GM23338 (cell line): ENCODE measurements at regions not wholly inside any gene's neighbourhood (a gene's known extent, or its start where the extent isn't known, plus 50 kb on each side); places are given as distances from the start of the nearest gene placed in this dataset.

ENCODE experiments used
- ATAC-seq: fragments of 200-7000 bp; cut with Tn5 transposase; 3 replicates; pipeline ENCODE4 v1.9.1; 2020
- DNase-seq: peaks from one replicate; pipeline ENCODE4 v3.0.0-alpha.2; 2015; ENCODE audit warnings: low spot score
- H2AFZ ChIP-seq: fragments of 200-600 bp; sonication (generic); 2 replicates; pipeline ENCODE4 v1.8.0; 2016; ENCODE audit warnings: antibody characterized with exemption, mild to moderate bottlenecking, moderate library complexity
- H3F3A ChIP-seq: fragments of 200-600 bp; sonication (generic); replicated peaks from 2 replicates; pipeline ENCODE4 v1.8.0; 2017; ENCODE audit warnings: antibody characterized with exemption, mixed run types, low read depth
- H3K27ac ChIP-seq: fragments of 200-600 bp; sonication (generic); 2 replicates; pipeline ENCODE4 v1.6.1; 2016; ENCODE audit warnings: low read depth
- H3K27me3 ChIP-seq: fragments of 200-600 bp; sonication (generic); 2 replicates; pipeline ENCODE4 v1.8.0; 2016; ENCODE audit warnings: mild to moderate bottlenecking, mixed run types, moderate library complexity; ENCODE audit not compliant: insufficient read depth
- H3K36me3 ChIP-seq: fragments of 200-600 bp; sonication (generic); 2 replicates; pipeline ENCODE4 v1.8.0; 2016; ENCODE audit warnings: mild to moderate bottlenecking; ENCODE audit not compliant: insufficient read depth
- H3K4me1 ChIP-seq: fragments of 200-600 bp; sonication (generic); 2 replicates; pipeline ENCODE4 v1.8.0; 2016; ENCODE audit warnings: mild to moderate bottlenecking, moderate library complexity; ENCODE audit not compliant: insufficient read depth
- H3K4me2 ChIP-seq: fragments of 200-600 bp; sonication (generic); 2 replicates; pipeline ENCODE4 v1.7.1; 2017; ENCODE audit warnings: mixed run types
- H3K4me3 ChIP-seq: fragments of 200-600 bp; sonication (generic); 2 replicates; pipeline ENCODE4 v1.6.1; 2016; ENCODE audit warnings: mixed run types
- H3K79me2 ChIP-seq: fragments of 200-600 bp; sonication (generic); replicated peaks from 2 replicates; pipeline ENCODE4 v1.8.0; 2017; ENCODE audit warnings: mild to moderate bottlenecking; ENCODE audit not compliant: insufficient read depth
- H3K9me2 ChIP-seq: fragments of 200-600 bp; sonication (generic); 2 replicates; pipeline ENCODE4 v1.8.0; 2017; ENCODE audit not compliant: insufficient read depth
- H4K20me1 ChIP-seq: fragments of 200-600 bp; sonication (generic); replicated peaks from 2 replicates; pipeline ENCODE4 v1.8.0; 2017; ENCODE audit warnings: mild to moderate bottlenecking; ENCODE audit not compliant: insufficient read depth
- H3K27ac Mint-ChIP-seq: 2 replicates; pipeline ENCODE4 v1.8.0; 2020; ENCODE audit warnings: inconsistent platforms, mild to moderate bottlenecking, moderate library complexity, mixed read lengths
- H3K27me3 Mint-ChIP-seq: 3 replicates; pipeline ENCODE4 v1.8.0; 2022; ENCODE audit warnings: low read depth, mild to moderate bottlenecking, moderate library complexity, mixed read lengths, inconsistent platforms; ENCODE audit not compliant: insufficient read depth, poor library complexity
- H3K36me3 Mint-ChIP-seq: 3 replicates; pipeline ENCODE4 v1.8.0; 2021; ENCODE audit warnings: low read depth, mild to moderate bottlenecking, inconsistent platforms, moderate library complexity, mixed read lengths
- H3K4me1 Mint-ChIP-seq: 3 replicates; pipeline ENCODE4 v1.8.0; 2020; ENCODE audit warnings: mild to moderate bottlenecking, inconsistent platforms, mixed read lengths
- H3K4me3 Mint-ChIP-seq: 3 replicates; pipeline ENCODE4 v1.8.0; 2021; ENCODE audit warnings: moderate library complexity, mild to moderate bottlenecking, inconsistent platforms, mixed read lengths
- H3K9me3 Mint-ChIP-seq: 3 replicates; pipeline ENCODE4 v1.8.0; 2020; ENCODE audit warnings: moderate library complexity, mild to moderate bottlenecking, inconsistent platforms, mixed read lengths
- CREB1 ChIP-seq: fragments of 250-450 bp; sonication (Bioruptor Pico); IDR thresholded peaks from 2 replicates; pipeline ENCODE4 v1.5.0; 2020; ENCODE audit warnings: low read depth, mild to moderate bottlenecking, moderate library complexity
- CTCF ChIP-seq, 2 experiments: fragments of 200-600 bp in 1 of 2; sonication (generic) in 1 of 2; conservative IDR thresholded peaks; 2 replicates each; pipeline versions ENCODE4 v1.5.1 to v1.6.1; 2016 to 2017; ENCODE audit warnings: antibody characterized with exemption in 2 of 2, low read depth in 2 of 2, mild to moderate bottlenecking in 2 of 2, moderate library complexity in 1 of 2
- ETS1 ChIP-seq: IDR thresholded peaks from 2 replicates; pipeline ENCODE4 v1.6.1; 2016; ENCODE audit warnings: antibody characterized with exemption
- EZH2 ChIP-seq: fragments of 200-600 bp; sonication (generic); IDR thresholded peaks from one replicate; pipeline ENCODE4 v1.8.0; 2017; ENCODE audit warnings: antibody characterized with exemption, mild to moderate bottlenecking, low read depth; ENCODE audit not compliant: unreplicated experiment
- EZH2phosphoT487 ChIP-seq: fragments of 200-600 bp; sonication (generic); IDR thresholded peaks from one replicate; pipeline ENCODE4 v1.8.1; 2018; ENCODE audit warnings: antibody characterized with exemption; ENCODE audit not compliant: unreplicated experiment
- JUNB ChIP-seq: IDR thresholded peaks from one replicate; pipeline ENCODE4 v1.6.1; 2016; ENCODE audit warnings: antibody characterized with exemption; ENCODE audit not compliant: unreplicated experiment
- NANOG ChIP-seq: IDR thresholded peaks from 2 replicates; pipeline ENCODE4 v1.6.1; 2016; ENCODE audit warnings: antibody characterized with exemption, borderline replicate concordance
- POLR2AphosphoS5 ChIP-seq: IDR thresholded peaks from 2 replicates; pipeline ENCODE4 v1.6.1; 2016; ENCODE audit warnings: antibody characterized with exemption, low read depth
- STAT1 ChIP-seq: IDR thresholded peaks from one replicate; pipeline ENCODE4 v1.6.1; 2016; ENCODE audit warnings: antibody characterized with exemption; ENCODE audit not compliant: unreplicated experiment
- ZNF114 ChIP-seq: fragments of 250-450 bp; sonication (Bioruptor Pico); IDR thresholded peaks from 2 replicates; pipeline ENCODE4 v1.5.0; 2020; ENCODE audit warnings: mild to moderate bottlenecking, moderate library complexity
- ZNF331 ChIP-seq: fragments of 250-450 bp; sonication (Bioruptor Pico); IDR thresholded peaks from 2 replicates; pipeline ENCODE4 v1.5.0; 2020; ENCODE audit warnings: low read depth, mild to moderate bottlenecking, moderate library complexity
- TF ChIP-seq, protein P1 (sequence below): fragments of 250-450 bp; sonication (Bioruptor Pico); IDR thresholded peaks from 2 replicates; pipeline ENCODE4 v1.5.0; 2020; ENCODE audit warnings: mild to moderate bottlenecking, moderate library complexity
- TF ChIP-seq, protein P2 (sequence below): IDR thresholded peaks from one replicate; pipeline ENCODE4 v1.6.1; 2018; ENCODE audit warnings: antibody characterized with exemption; ENCODE audit not compliant: unreplicated experiment

GRCh38 chr15:54836052-54836795 lies 360.5 kb downstream of the RSL24D1 start:
- no peak overlapping the region for H3K27ac ChIP-seq
- no peak overlapping the region for H3K4me3 ChIP-seq
- H4K20me1 ChIP-seq, result no peaks in the 10 kb centered on the region
- no peaks in the 10 kb centered on the region for H3K4me1 ChIP-seq
- H3K4me2 ChIP-seq, result no peak overlapping the region
- H3K4me1 Mint-ChIP-seq, result peaks cover 13% of the 10 kb centered on the region; the same call in 2 of the 3 replicates
- H3K9me3 Mint-ChIP-seq, result peaks cover 50% of the 10 kb centered on the region
- 0 out of 2 replicates have a peak, but pooled peaks cover 9% of the 10 kb centered on the region for H3K36me3 ChIP-seq
- ATAC-seq (no peak), DNase-seq (no peak)
- TF ChIP-seq ZNF331 (CRISPR knock-in tag) (no peak), STAT1 (no peak), NANOG (no peak), ZNF114 (CRISPR knock-in tag) (no peak), EZH2phosphoT487 (no peak), CREB1 (CRISPR knock-in tag) (no peak), ETS1 (no peak), CTCF (conservative IDR thresholded peaks at IDR 0.05; ENCODE audit: low read depth in 2 of 2) (no peak), POLR2AphosphoS5 (no peak), JUNB (no peak), EZH2 (no peak)
- TF ChIP-seq, protein P1, sequence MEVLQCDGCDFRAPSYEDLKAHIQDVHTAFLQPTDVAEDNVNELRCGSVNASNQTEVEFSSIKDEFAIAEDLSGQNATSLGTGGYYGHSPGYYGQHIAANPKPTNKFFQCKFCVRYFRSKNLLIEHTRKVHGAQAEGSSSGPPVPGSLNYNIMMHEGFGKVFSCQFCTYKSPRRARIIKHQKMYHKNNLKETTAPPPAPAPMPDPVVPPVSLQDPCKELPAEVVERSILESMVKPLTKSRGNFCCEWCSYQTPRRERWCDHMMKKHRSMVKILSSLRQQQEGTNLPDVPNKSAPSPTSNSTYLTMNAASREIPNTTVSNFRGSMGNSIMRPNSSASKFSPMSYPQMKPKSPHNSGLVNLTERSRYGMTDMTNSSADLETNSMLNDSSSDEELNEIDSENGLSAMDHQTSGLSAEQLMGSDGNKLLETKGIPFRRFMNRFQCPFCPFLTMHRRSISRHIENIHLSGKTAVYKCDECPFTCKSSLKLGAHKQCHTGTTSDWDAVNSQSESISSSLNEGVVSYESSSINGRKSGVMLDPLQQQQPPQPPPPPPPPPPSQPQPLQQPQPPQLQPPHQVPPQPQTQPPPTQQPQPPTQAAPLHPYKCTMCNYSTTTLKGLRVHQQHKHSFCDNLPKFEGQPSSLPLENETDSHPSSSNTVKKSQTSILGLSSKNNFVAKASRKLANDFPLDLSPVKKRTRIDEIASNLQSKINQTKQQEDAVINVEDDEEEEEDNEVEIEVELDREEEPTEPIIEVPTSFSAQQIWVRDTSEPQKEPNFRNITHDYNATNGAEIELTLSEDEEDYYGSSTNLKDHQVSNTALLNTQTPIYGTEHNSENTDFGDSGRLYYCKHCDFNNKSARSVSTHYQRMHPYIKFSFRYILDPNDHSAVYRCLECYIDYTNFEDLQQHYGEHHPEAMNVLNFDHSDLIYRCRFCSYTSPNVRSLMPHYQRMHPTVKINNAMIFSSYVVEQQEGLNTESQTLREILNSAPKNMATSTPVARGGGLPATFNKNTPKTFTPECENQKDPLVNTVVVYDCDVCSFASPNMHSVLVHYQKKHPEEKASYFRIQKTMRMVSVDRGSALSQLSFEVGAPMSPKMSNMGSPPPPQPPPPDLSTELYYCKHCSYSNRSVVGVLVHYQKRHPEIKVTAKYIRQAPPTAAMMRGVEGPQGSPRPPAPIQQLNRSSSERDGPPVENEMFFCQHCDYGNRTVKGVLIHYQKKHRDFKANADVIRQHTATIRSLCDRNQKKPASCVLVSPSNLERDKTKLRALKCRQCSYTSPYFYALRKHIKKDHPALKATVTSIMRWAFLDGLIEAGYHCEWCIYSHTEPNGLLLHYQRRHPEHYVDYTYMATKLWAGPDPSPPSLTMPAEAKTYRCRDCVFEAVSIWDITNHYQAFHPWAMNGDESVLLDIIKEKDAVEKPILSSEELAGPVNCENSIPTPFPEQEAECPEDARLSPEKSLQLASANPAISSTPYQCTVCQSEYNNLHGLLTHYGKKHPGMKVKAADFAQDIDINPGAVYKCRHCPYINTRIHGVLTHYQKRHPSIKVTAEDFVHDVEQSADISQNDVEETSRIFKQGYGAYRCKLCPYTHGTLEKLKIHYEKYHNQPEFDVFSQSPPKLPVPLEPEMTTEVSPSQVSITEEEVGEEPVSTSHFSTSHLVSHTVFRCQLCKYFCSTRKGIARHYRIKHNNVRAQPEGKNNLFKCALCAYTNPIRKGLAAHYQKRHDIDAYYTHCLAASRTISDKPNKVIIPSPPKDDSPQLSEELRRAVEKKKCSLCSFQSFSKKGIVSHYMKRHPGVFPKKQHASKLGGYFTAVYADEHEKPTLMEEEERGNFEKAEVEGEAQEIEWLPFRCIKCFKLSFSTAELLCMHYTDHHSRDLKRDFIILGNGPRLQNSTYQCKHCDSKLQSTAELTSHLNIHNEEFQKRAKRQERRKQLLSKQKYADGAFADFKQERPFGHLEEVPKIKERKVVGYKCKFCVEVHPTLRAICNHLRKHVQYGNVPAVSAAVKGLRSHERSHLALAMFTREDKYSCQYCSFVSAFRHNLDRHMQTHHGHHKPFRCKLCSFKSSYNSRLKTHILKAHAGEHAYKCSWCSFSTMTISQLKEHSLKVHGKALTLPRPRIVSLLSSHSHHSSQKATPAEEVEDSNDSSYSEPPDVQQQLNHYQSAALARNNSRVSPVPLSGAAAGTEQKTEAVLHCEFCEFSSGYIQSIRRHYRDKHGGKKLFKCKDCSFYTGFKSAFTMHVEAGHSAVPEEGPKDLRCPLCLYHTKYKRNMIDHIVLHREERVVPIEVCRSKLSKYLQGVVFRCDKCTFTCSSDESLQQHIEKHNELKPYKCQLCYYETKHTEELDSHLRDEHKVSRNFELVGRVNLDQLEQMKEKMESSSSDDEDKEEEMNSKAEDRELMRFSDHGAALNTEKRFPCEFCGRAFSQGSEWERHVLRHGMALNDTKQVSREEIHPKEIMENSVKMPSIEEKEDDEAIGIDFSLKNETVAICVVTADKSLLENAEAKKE (CRISPR knock-in tag), result no peak
- TF ChIP-seq, protein P2, sequence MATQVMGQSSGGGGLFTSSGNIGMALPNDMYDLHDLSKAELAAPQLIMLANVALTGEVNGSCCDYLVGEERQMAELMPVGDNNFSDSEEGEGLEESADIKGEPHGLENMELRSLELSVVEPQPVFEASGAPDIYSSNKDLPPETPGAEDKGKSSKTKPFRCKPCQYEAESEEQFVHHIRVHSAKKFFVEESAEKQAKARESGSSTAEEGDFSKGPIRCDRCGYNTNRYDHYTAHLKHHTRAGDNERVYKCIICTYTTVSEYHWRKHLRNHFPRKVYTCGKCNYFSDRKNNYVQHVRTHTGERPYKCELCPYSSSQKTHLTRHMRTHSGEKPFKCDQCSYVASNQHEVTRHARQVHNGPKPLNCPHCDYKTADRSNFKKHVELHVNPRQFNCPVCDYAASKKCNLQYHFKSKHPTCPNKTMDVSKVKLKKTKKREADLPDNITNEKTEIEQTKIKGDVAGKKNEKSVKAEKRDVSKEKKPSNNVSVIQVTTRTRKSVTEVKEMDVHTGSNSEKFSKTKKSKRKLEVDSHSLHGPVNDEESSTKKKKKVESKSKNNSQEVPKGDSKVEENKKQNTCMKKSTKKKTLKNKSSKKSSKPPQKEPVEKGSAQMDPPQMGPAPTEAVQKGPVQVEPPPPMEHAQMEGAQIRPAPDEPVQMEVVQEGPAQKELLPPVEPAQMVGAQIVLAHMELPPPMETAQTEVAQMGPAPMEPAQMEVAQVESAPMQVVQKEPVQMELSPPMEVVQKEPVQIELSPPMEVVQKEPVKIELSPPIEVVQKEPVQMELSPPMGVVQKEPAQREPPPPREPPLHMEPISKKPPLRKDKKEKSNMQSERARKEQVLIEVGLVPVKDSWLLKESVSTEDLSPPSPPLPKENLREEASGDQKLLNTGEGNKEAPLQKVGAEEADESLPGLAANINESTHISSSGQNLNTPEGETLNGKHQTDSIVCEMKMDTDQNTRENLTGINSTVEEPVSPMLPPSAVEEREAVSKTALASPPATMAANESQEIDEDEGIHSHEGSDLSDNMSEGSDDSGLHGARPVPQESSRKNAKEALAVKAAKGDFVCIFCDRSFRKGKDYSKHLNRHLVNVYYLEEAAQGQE, result no peak
- H2AFZ ChIP-seq, result no peak overlapping the region
- no peaks in the 10 kb centered on the region for H3F3A ChIP-seq
- H3K27me3 ChIP-seq, result no peaks in the 10 kb centered on the region
- no peaks in the 10 kb centered on the region for H3K36me3 Mint-ChIP-seq
- H3K9me2 ChIP-seq, result no peaks in the 10 kb centered on the region
- no peak overlapping the region for H3K27ac Mint-ChIP-seq
- H3K4me3 Mint-ChIP-seq, result no peak overlapping the region
- no peaks in the 10 kb centered on the region for H3K27me3 Mint-ChIP-seq
- H3K79me2 ChIP-seq, result no peaks in the 10 kb centered on the region
